HCT116 (cell line): ENCODE measurements at regions not wholly inside any gene's neighbourhood (a gene's known extent, or its start where the extent isn't known, plus 50 kb on each side); places are given as distances from the start of the nearest gene placed in this dataset.
A peak's percentile ranks its signal among the peaks of the same experiment; 100 is the strongest.

ENCODE experiments used
- ATAC-seq: fragments of 200-7000 bp; cut with Tn5 transposase; 2 replicates; pipeline ENCODE4 v1.9.1; 2020; ENCODE audit warnings: mild to moderate bottlenecking, moderate library complexity
- BruUV-seq: library from RNA; stranded (reverse); fragments of 400-500 nt; replicated peaks from 2 replicates; lab custom pipeline; 2021; lab: Mats Ljungman, UMichigan
- CTCF ChIA-PET: fragments of 300-600 bp; sonication (Branson Sonifier 250); formaldehyde crosslinking; loops from one replicate; lab custom pipeline; 2021; ENCODE audit warnings: antibody characterized with exemption; lab: Charles Lee
- POLR2A ChIA-PET: fragments of 300-600, 350-600 bp; sonication (Branson Sonifier 250); formaldehyde crosslinking; loops from one replicate; lab custom pipeline; 2021; ENCODE audit warnings: antibody characterized with exemption; lab: Charles Lee
- RAD21 ChIA-PET, 2 experiments: fragments of 300-600 bp; sonication (Branson Sonifier 250); formaldehyde crosslinking; loops; one replicate each; lab custom pipeline; 2023; ENCODE audit warnings: low total read pairs in 2 of 2; ENCODE audit not compliant: uncharacterized antibody in 2 of 2, unreplicated experiment in 2 of 2, low non-redundant PET in 1 of 2; lab: Charles Lee
- DNase-seq: peaks from one replicate; pipeline ENCODE4 v3.0.0-alpha.2; 2010; ENCODE audit warnings: low read depth, low spot score
- H2AFZ ChIP-seq: fragments of 200-600 bp; shearing (Covaris generic), sonication (generic); 2 replicates; pipeline ENCODE4 v1.6.1; 2017; ENCODE audit warnings: low read depth, mixed run types, mixed read lengths, antibody characterized with exemption, low read length; ENCODE audit not compliant: poor library complexity, severe bottlenecking
- H3K27ac ChIP-seq: 2 replicates; pipeline ENCODE4 v1.5.1; 2012; ENCODE audit warnings: low read depth, low read length
- H3K27me3 ChIP-seq: fragments of 200-600 bp; sonication (generic); 2 replicates; pipeline ENCODE4 v1.6.1; 2016; ENCODE audit warnings: mixed run types, low read length, mixed read lengths; ENCODE audit not compliant: insufficient read depth
- H3K36me3 ChIP-seq, 2 experiments: fragments of 200-500 bp in 1 of 2; fragments of 200-600 bp in 1 of 2; sonication (Bioruptor generic) in 1 of 2; sonication (generic) in 1 of 2; 2 replicates each; pipeline versions ENCODE4 v1.5.1 to v1.6.1; 2014 to 2016; ENCODE audit warnings: low read length in 2 of 2, inconsistent platforms in 1 of 2, mixed read lengths in 1 of 2, mixed run types in 1 of 2; ENCODE audit not compliant: insufficient read depth in 2 of 2, control insufficient read depth in 1 of 2
- H3K4me1 ChIP-seq, 2 experiments: fragments of 200-600 bp in 1 of 2; sonication (generic) in 1 of 2; 2 replicates each; pipeline versions ENCODE4 v1.5.1 to v1.6.1; 2012 to 2017; ENCODE audit warnings: low read length in 2 of 2, inconsistent platforms in 1 of 2, mild to moderate bottlenecking in 1 of 2, mixed read lengths in 1 of 2, mixed run types in 1 of 2, moderate library complexity in 1 of 2; ENCODE audit not compliant: insufficient read depth in 2 of 2, control insufficient read depth in 1 of 2
- H3K4me2 ChIP-seq: fragments of 200-600 bp; sonication (generic); 2 replicates; pipeline ENCODE4 v1.6.1; 2017; ENCODE audit warnings: mixed run types, low read length, mixed read lengths
- H3K4me3 ChIP-seq, 2 experiments: fragments of 200-600 bp in 1 of 2; sonication (generic) in 1 of 2; replicated peaks in 1 of 2; 2 replicates each; pipeline ENCODE4 v1.5.1; 2011 to 2016; ENCODE audit warnings: low read length in 2 of 2, control low read depth in 1 of 2, low read depth in 1 of 2, mild to moderate bottlenecking in 1 of 2, mixed read lengths in 1 of 2, mixed run types in 1 of 2
- H3K79me2 ChIP-seq: fragments of 200-600 bp; sonication (generic); 2 replicates; pipeline ENCODE4 v1.6.1; 2017; ENCODE audit warnings: mild to moderate bottlenecking, mixed run types, low read length, moderate library complexity, mixed read lengths; ENCODE audit not compliant: insufficient read depth
- H3K9ac ChIP-seq: fragments of 200-600 bp; sonication (generic); 2 replicates; pipeline ENCODE4 v1.6.1; 2016; ENCODE audit warnings: low read length, mixed read lengths
- H3K9me2 ChIP-seq: fragments of 200-600 bp; sonication (generic), shearing (Covaris generic); 2 replicates; pipeline ENCODE4 v1.6.1; 2017; ENCODE audit warnings: mixed run types, mild to moderate bottlenecking, moderate library complexity; ENCODE audit not compliant: insufficient read depth
- H3K9me3 ChIP-seq, 2 experiments: fragments of 200-500 bp in 1 of 2; fragments of 200-600 bp in 1 of 2; sonication (Bioruptor generic) in 1 of 2; sonication (generic) in 1 of 2; 2 replicates each; pipeline ENCODE4 v1.6.1; 2014 to 2017; ENCODE audit warnings: low read length in 2 of 2, mixed read lengths in 2 of 2, inconsistent platforms in 1 of 2, low read depth in 1 of 2, mild to moderate bottlenecking in 1 of 2, mixed run types in 1 of 2, moderate library complexity in 1 of 2; ENCODE audit not compliant: control insufficient read depth in 1 of 2, insufficient read depth in 1 of 2
- H4K20me1 ChIP-seq: fragments of 200-600 bp; sonication (generic), shearing (Covaris generic); 2 replicates; pipeline ENCODE4 v1.6.1; 2017; ENCODE audit warnings: mixed run types, mild to moderate bottlenecking, moderate library complexity; ENCODE audit not compliant: insufficient read depth
- CBX3 ChIP-seq: IDR thresholded peaks from 2 replicates; pipeline ENCODE4 v1.6.1; 2012; ENCODE audit warnings: low read depth
- EGR1 ChIP-seq: IDR thresholded peaks from 2 replicates; pipeline ENCODE4 v1.6.1; 2012; ENCODE audit warnings: low read depth
- ELF1 ChIP-seq: IDR thresholded peaks from 2 replicates; pipeline ENCODE4 v1.6.1; 2012; ENCODE audit warnings: low read depth, borderline replicate concordance
- FOSL1 ChIP-seq: IDR thresholded peaks from 2 replicates; pipeline ENCODE4 v1.6.1; 2012; ENCODE audit warnings: low read depth
- POLR2A ChIP-seq: IDR thresholded peaks from 2 replicates; pipeline ENCODE4 v1.7.0; 2011; ENCODE audit warnings: borderline replicate concordance; ENCODE audit not compliant: insufficient read depth, insufficient read length; ENCODE audit errors: extremely low read depth
- RAD21 ChIP-seq: IDR thresholded peaks from 2 replicates; pipeline ENCODE4 v1.6.1; 2012; ENCODE audit warnings: low read depth, mild to moderate bottlenecking
- SIN3A ChIP-seq: IDR thresholded peaks from 2 replicates; pipeline ENCODE4 v1.6.1; 2012; ENCODE audit warnings: low read depth
- SRF ChIP-seq: IDR thresholded peaks from 2 replicates; pipeline ENCODE4 v1.6.1; 2012; ENCODE audit warnings: low read depth
- TCF7L2 ChIP-seq: IDR thresholded peaks from 2 replicates; pipeline ENCODE4 v1.7.0; 2011; ENCODE audit warnings: borderline replicate concordance, inconsistent platforms; ENCODE audit not compliant: insufficient read depth, insufficient read length; ENCODE audit errors: extremely low read depth
- ZFX ChIP-seq: fragments of 450-650 bp; IDR thresholded peaks from 2 replicates; pipeline ENCODE4 v1.6.1; 2017
- ZNF274 ChIP-seq: fragments of 200-500 bp; sonication (Bioruptor generic); IDR thresholded peaks from 2 replicates; pipeline ENCODE4 v1.6.1; 2014; ENCODE audit warnings: mild to moderate bottlenecking, low read depth, low read length, inconsistent platforms
- intact Hi-C: fragments of 100-400 bp; cut with micrococcal nuclease; formaldehyde crosslinking; loops from 2 replicates; pipeline ENCODE4 v1.10.0; 2022
- TF ChIP-seq, protein P1 (sequence below): IDR thresholded peaks from 2 replicates; pipeline ENCODE4 v1.6.1; 2012; ENCODE audit warnings: low read depth
- TF ChIP-seq, protein P2 (sequence below), 3 experiments: fragments of 200-600 bp in 1 of 3; sonication (generic) in 1 of 3; IDR thresholded peaks in 2 of 3; conservative IDR thresholded peaks in 1 of 3; 2 replicates each; pipeline ENCODE4 v1.5.1; 2012 to 2017; ENCODE audit warnings: low read depth in 2 of 3, low read length in 2 of 3, antibody characterized with exemption in 1 of 3, borderline replicate concordance in 1 of 3, control low read depth in 1 of 3, mild to moderate bottlenecking in 1 of 3, mixed read lengths in 1 of 3, mixed run types in 1 of 3, moderate library complexity in 1 of 3; ENCODE audit not compliant: insufficient read depth in 1 of 3

DNA sequence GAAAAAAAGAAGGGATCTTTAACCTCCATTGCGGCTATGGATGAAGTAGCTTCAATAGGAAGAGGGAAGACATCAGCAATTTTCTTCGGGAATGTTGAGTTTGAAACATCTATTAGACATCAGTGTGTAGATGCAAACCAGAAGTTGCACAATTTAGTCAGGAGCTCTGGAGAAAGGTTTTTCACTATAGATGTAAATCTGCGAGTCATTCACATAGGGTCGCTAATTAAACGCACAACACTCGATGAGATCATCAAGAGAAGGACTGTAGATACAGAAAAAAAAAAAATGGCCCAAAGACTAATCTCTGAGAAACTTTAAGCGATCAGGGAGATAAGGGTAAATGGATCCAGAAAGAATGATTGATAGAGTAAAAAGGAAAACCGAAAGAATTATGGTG is 61.7 kb upstream of the TES start:
- Histone ChIP-seq H3K27ac (no peak overlapping the region), H3K27me3 (no peaks in the 10 kb centered on the region), H3K9ac (no peak overlapping the region), H3K4me3 (no peak overlapping the region), H3K79me2 (no peaks in the 10 kb centered on the region), H3K4me1 (no peaks in the 10 kb centered on the region), H3K4me2 (no peak overlapping the region), H3K9me2 (no peaks in the 10 kb centered on the region), H4K20me1 (no peaks in the 10 kb centered on the region), H3K36me3 (no peaks in the 10 kb centered on the region), H3K9me3 (no peaks in the 10 kb centered on the region), H2AFZ (peak overlapping the region; percentile 4)
- intact Hi-C loops, result no loop called here
- no peak for DNase-seq
- POLR2A ChIA-PET, result no interaction called here
- ATAC-seq, result no peak
- RAD21 ChIA-PET, result no interaction called here
- no TSS peak for BruUV-seq
- CTCF ChIA-PET, result interaction anchor here (0.8 kb wide), 1 partner anchor 10 kb away, joined by 3 read pairs; no protein-coding TSS in a partner anchor
- TF ChIP-seq, protein P1, sequence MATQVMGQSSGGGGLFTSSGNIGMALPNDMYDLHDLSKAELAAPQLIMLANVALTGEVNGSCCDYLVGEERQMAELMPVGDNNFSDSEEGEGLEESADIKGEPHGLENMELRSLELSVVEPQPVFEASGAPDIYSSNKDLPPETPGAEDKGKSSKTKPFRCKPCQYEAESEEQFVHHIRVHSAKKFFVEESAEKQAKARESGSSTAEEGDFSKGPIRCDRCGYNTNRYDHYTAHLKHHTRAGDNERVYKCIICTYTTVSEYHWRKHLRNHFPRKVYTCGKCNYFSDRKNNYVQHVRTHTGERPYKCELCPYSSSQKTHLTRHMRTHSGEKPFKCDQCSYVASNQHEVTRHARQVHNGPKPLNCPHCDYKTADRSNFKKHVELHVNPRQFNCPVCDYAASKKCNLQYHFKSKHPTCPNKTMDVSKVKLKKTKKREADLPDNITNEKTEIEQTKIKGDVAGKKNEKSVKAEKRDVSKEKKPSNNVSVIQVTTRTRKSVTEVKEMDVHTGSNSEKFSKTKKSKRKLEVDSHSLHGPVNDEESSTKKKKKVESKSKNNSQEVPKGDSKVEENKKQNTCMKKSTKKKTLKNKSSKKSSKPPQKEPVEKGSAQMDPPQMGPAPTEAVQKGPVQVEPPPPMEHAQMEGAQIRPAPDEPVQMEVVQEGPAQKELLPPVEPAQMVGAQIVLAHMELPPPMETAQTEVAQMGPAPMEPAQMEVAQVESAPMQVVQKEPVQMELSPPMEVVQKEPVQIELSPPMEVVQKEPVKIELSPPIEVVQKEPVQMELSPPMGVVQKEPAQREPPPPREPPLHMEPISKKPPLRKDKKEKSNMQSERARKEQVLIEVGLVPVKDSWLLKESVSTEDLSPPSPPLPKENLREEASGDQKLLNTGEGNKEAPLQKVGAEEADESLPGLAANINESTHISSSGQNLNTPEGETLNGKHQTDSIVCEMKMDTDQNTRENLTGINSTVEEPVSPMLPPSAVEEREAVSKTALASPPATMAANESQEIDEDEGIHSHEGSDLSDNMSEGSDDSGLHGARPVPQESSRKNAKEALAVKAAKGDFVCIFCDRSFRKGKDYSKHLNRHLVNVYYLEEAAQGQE, result no peak
- no peak for TF ChIP-seq FOSL1

DNA sequence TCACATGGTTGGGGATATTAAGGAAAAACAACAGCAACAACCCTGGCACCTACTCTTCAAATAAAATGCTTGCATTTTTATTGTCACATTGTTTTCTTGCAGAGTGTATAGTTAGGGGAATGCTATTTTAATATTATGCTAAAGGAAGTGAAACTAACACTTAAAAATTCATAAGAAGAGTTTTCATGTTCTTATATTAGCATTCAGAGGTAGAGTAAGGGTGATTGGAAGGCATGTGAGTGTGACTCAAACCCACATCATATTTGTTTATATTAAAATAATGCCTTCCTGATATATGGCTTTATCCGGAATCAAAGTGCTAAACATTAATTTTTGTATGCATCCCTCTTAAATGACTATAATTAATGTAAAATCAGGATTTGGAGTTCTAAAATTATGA is 59.8 kb upstream of the TES start:
- no peak overlapping the region for H2AFZ ChIP-seq
- POLR2A ChIA-PET, result no interaction called here

More for the DNA sequence above, 59.8 kb upstream of the TES start:
- ChIA-PET CTCF (no interaction called here), RAD21 (no interaction called here)
- H3K79me2 ChIP-seq, result no peaks in the 10 kb centered on the region
- intact Hi-C loops, result no loop called here
- H3K9me2 ChIP-seq, result no peaks in the 10 kb centered on the region
- ATAC-seq (no peak), DNase-seq (no peak)
- no peak overlapping the region for H3K4me3 ChIP-seq
- no peaks in the 10 kb centered on the region for H3K36me3 ChIP-seq
- no peaks in the 10 kb centered on the region for H3K27me3 ChIP-seq
- H4K20me1 ChIP-seq, result no peaks in the 10 kb centered on the region
- no peak overlapping the region for H3K4me2 ChIP-seq
- no peaks in the 10 kb centered on the region for H3K4me1 ChIP-seq
- BruUV-seq, result no TSS peak
- no peaks in the 10 kb centered on the region for H3K9me3 ChIP-seq
- H3K9ac ChIP-seq, result no peak overlapping the region
- TF ChIP-seq RAD21 (no peak), SIN3A (no peak), FOSL1 (no peak), CBX3 (no peak), ZFX (no peak), TCF7L2 (no peak), SRF (no peak), POLR2A (no peak), ELF1 (no peak), ZNF274 (no peak), EGR1 (no peak)
- TF ChIP-seq, protein P2, sequence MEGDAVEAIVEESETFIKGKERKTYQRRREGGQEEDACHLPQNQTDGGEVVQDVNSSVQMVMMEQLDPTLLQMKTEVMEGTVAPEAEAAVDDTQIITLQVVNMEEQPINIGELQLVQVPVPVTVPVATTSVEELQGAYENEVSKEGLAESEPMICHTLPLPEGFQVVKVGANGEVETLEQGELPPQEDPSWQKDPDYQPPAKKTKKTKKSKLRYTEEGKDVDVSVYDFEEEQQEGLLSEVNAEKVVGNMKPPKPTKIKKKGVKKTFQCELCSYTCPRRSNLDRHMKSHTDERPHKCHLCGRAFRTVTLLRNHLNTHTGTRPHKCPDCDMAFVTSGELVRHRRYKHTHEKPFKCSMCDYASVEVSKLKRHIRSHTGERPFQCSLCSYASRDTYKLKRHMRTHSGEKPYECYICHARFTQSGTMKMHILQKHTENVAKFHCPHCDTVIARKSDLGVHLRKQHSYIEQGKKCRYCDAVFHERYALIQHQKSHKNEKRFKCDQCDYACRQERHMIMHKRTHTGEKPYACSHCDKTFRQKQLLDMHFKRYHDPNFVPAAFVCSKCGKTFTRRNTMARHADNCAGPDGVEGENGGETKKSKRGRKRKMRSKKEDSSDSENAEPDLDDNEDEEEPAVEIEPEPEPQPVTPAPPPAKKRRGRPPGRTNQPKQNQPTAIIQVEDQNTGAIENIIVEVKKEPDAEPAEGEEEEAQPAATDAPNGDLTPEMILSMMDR (IDR thresholded peaks at IDR 0.05 in 2 of 3, conservative IDR thresholded peaks at IDR 0.05 in 1 of 3; ENCODE audit: borderline replicate concordance in 1 of 3, insufficient read depth in 1 of 3, low read depth in 2 of 3, low read length in 2 of 3), result no peak
- TF ChIP-seq, all 23 proteins: peak for 0
- no peak overlapping the region for H3K27ac ChIP-seq
